HG02571 (cell line): ENCODE measurements at regions not wholly inside any gene's neighbourhood (a gene's known extent, or its start where the extent isn't known, plus 50 kb on each side); places are given as distances from the start of the nearest gene placed in this dataset.

Experiments
- ATAC-seq: cut with Tn5 transposase; IDR thresholded peaks from one replicate; pipeline ENCODE4 v1.9.1; 2021; ENCODE audit warnings: mild to moderate bottlenecking, moderate library complexity; ENCODE audit not compliant: unreplicated experiment

DNA sequence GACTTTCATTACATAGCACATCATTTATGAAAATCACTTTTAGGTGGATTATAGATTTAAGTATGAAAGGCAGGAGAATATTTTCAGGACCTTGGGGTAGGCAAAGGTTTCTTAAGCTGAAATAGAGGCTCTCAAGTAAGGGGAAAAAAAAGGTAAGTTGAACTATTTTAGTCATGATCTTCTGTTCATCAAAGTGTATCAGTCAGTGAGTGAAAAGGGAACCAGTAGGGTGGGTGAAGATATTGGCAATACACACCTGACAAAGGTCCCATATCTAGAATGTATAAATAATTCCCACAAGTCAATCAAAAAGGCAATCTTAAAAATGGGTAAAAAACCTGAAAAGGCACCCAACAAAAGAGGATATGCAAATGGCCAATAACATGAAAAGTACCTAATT is 218.6 kb downstream of the KLF13 start:
- ATAC-seq: no peak

DNA sequence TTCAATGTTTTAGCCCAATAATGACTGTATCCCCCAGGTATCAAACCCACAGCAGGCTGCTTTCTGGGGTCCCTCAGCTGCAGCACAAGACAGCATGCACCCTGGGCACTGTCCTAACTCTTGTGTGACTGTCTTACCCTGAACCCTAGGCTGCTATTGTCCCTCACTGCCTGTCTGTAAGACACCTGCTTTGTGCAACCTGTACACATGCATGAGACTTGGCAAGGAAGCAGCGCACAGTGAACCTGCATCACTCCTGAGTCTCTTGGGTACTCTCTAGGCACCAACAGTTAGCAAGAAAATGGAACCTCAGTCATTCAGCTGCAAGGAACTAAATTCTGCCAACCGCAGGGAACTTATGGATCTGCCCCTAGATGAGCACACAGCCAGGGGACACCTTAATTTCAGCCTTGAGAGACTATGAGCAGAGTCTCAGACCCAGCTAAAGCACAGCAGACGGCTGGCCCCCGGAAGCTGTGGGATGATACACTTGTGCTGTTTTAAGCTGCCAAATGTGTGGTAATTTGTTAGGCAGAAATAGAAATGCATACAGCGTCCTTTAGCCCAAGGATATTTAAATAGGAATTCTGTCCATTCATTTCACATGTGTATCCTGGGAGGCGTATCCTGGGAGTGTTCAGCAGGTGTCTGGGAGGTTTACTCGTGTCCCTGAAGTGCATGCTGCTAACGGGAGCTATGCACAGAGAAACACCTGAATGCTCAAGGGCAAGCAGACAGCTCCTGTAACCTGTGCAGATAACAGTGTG is 223.8 kb downstream of the KLF13 start:
- no peak for ATAC-seq

DNA sequence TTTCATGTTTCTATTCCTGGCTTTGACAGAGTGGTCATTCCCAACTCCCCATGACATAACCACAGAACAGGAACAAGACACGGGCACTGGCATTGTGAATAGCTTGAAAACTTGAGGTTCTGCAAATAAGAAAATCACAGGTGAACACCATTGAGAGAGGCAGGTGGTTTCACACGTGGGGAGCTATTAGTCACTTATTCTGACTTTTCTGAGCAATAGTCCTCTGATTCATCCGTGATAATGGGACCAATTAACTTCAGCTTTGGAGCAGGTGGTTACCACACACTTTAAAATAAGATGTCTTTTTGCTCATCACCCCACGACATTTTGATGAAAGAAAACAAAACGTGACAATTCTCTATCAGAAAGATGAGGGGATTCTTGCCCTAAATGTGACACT is 224.7 kb downstream of the KLF13 start:
- ATAC-seq: no peak

DNA sequence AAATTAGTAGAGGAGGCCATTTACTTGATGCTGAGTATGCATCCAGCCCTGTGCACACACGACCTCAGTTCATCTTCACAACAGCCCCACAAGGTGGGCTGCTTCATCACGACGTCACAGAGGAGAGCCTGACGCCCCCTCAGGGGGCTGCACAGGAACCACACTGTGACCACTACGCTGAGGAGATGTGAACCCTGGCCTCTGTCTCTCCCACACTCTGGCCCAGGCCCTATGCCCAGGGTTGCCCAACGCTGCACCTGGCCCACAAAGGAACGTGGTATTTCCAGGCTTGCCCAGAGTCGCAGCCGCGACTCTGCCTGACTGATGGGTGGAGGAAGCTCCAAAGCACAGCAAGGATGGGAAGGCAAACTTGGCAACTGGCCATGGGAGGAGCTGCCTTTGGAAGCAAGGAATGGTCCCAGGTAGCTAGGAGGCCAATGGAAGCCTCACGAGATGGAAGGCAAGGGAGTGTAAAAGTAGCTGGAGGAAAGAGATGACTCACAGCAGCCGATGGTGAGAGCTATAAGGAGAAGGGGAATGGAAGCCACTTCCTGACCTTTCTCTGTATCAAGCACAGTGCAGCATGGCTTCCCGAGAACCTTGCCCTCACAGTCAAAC is 226.0 kb downstream of the KLF13 start:
- no peak for ATAC-seq

DNA sequence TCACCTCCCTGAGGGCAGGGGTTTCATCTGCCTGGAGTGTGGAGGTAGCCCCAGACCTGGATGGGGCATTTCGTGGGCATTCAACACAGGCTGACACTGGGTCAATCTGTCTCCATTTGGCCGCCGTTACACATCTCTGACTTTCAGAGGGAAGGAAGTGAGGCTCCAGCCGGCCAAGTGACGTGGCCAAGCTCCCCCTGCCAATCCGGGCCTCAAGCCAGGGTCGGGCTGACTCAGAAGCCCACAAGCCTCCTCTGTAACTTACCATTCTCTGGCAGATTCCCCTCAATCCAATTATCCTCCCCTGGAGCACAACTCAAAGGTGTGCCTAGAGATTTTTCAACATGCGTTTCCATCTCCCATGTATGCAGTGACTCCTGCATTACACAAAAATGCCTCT is 227.6 kb downstream of the KLF13 start:
- no peak for ATAC-seq

DNA sequence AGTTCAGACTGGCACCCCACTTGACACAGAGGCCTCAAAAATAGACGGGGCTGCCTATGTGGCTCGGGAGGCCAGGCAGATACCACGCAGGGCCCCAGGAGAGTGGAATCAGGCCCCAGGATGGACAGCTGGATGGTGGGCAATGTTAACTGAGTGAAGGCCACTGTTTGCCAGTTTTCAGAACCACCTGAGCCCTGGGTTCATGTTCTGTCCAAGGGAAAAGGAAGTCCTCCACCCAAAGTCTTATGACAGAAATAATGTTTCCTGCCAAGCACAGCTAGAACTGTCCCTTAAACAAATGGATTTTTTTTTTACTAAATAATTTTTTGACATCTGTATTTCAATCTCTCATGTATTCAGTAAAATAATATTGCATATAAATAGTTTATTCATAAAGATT is 228.4 kb downstream of the KLF13 start:
- no peak for ATAC-seq

DNA sequence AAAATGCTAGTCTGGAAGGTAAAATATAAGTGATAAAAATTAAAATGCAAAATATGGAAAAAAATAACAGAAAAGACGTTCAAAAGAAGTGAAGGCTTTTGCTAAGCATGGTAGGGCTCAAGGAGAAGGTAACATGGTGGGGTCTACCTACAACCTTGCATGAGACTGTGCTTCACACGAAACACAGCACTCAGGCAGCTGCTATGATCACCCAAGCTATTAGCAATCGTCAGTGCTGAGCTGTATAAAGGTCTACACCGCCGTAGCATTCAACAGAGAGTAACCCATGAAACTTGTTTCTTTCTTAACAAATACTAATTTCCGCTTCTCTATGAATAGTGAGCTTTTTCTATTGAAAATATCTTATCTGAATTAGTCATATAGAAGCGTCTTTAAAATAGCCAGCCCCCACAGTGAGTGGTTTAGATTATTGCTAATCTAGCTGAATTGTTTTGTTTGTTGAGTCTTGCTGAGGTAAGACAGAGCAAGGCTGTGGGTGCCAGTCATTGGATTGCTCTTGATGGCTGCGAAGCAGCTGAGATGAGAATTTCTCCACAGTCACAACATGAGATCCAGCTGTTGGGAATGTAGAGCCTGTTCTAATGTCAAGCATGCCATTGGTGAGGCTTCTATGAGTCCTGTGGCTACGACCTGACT is 230.0 kb downstream of the KLF13 start:
- ATAC-seq: no peak

DNA sequence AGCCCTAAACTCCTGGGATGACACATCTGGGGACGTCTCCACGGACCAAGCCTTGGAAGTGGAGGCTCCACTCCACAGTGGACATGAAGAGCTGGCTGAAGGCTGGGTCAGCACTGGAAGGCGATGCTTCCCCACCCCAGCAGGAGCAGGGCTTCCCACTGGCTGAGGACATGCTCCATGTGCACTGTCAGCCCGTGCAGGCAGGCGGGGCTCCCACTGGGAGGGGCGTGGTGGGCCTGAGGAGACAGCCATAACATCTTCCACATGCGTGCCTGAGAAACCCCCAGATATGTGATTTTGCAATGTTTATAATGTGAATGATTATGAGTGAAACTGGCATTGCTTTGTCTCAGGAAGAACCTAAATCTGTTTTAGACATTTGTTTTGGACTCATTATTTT is 231.3 kb downstream of the KLF13 start:
- ATAC-seq: no peak

DNA sequence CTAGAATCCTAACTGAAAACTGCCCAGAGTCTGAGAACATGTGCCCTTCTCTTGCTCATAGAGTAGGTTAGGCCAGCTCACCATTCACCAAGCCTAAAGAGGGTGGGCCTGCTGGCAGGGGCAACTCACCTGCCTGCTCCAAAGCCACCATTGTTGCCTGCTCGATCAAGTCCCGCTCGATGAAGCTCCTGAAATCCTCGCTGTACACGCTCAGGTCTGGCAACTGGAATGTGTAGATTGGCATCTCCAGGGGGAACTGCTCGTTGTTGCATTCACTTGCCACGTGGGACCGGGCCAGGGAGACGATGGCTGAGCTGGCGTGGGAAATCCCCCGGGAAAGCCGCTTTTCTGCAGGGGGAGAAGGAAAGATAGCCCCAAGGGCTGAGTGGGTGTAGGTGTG is 232.2 kb downstream of the KLF13 start:
- no peak for ATAC-seq

DNA sequence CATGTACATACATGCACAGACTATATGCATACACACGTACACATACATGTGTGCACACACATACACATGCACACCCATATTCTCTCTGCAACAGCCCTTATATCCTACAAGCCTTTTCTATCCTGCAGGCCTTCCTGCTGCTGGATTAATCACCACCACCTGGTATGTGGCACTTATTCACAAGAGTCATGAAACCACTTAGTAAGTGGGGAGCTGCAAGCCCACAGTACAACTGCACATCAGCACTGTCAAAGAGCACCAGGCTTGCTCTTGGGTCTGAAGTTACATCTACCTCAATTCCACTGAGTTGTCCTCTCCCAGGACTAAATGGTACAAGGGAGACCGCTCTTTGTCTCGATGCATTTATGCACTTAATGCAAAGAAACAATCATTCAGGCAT is 233.2 kb downstream of the KLF13 start:
- no peak for ATAC-seq

DNA sequence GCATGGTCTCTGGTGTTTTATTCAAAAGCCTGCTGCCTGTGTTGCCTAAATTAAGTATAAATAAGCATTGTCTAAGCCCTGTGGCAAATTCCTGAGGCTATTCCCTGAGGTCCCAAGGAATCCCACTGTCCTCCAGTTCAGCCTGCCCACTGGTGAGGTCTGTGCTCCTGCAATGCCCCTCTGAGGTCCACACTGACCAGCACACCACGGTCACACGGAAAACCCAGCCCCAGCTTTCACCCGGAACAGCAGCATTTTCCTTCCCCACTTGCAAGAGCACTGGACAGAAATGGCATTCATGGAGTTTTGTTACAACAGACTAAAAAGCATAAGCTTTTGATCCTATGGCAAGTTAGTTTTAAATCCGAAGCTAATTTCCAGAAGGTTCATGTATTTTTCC is 234.0 kb downstream of the KLF13 start:
- ATAC-seq: no peak

DNA sequence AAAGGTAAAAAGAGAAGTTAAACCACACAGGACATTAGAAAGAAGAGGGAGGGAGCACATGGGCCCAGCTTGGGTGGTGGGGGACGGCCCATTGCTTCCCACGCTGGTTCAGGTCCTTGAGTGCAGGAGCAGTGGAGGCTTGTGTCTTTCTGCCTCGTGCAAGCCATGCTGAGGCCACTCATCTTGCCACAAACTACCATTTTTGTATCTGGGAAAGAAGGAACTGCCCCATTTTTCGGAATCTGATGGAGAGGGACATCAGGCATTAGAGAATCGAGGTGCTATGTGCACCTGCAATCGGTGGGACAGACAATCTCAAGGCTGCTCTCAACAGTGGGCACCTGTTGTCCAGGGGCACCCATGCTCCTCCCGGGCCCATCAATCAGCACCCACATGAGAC is 234.5 kb downstream of the KLF13 start:
- no peak for ATAC-seq

DNA sequence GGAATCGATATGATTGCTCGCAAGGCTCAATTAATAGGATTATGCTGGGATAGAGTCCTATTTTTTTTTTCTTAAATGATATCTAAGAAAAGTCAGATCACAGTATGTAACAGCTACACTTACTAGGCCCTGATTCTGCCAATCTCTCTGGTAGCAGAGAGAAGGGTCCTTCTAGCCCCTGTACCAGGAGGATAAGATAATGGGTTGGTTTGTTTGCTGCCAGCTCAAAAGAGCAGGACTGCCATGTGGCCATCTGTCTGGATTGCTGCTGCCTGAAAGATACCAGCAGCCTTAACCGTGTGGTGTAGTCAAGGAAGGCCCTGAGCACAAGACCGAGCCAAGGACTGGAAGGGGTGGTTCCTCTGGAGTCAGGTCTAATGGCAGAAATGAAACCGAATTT is 236.4 kb downstream of the KLF13 start:
- ATAC-seq: no peak

DNA sequence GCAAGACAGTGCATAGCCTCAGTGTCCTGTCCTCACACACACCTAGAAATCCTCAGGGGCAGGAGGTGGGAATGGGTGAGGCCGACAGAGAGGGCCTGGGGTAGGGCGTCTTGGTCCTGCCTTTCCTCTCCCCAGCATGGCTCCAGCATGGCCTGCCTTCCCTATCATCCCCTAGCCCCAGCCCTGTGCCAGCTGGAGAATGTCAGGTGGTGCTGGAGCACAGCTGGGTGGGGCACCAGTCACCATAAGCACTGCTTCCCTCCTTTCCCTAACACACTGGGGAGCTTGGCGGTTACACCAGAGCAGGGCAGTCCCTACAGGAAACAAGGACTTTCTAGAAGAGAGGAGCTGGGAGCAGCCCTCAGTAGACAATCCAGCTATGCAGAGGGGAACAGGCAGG is 236.8 kb downstream of the KLF13 start:
- ATAC-seq: no peak

DNA sequence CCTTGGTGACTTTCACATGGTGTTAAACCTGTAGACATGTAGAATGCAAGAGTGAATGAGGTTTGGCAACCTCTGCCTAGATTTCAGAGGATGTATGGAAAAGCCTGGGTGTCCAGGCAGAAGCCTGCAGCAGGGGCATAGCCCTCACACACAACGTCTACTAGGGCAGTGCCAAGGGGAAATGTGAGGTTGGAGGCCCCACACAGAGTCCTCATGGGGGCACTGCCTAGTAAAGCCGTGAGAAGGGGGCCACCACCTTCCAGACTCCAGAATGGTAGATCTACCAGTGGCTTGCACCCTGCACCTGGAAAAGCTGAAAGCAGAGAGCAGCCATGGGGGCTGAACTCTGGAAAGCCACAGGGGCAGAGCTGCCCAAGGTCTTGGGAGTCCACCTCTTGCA is 241.2 kb downstream of the KLF13 start:
- ATAC-seq: no peak

DNA sequence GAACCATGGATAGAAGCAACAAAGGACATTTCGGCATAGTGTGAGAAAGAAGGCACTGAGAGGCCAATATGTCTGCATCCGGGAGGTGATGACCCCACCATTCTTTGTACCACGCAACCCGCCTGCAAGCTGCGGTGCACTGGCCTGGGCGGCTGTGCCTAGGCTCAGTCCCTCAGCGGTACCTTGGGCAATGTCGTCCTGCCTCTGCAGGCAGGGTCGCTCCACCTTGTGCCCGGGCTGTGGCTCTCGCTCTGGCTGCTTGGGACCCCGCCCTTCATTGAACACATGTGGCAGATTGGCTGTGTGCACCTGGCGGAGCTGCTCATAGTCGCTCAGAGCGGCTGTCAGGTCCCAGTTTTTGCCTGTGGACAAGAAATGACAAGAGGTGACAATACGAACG is 243.2 kb downstream of the KLF13 start:
- ATAC-seq: no peak

DNA sequence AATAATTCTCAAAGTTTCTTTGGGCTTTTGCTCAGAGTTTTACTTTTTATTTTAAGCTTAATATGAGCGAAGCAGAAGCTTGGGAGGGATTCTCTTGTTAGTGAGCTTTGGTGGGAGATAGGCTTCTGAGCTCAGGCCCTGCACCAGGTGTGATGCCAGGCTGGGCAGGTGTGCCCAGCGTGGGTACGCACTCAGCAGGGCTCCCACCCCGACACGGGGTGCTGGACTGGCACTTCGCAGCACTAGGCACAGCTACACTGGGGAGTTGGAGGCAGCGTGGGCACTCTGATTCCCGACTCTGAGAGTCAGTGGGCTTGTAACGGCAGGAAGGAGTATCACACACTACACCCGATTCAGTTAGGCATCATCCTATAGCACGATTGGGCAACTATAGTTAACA is 244.0 kb downstream of the KLF13 start:
- ATAC-seq: no peak

DNA sequence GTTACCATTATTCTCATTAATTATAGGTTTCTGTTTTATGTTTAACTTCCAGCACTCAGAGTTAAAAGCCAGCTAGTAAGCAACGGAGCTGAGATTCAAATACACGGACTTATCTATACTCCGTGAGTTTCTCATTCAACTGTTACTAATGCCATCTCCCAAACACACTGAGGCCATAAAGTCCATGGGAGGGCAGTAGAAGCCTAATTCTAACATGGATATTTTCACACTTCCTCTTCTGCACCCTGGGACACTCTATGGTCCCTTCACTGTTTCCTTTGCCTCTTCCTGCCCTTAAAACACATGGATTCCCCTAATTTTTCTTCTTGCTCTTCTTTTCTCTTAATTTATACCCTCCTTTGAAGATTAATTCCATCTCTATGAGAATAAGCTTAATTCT is 245.0 kb downstream of the KLF13 start:
- no peak for ATAC-seq

DNA sequence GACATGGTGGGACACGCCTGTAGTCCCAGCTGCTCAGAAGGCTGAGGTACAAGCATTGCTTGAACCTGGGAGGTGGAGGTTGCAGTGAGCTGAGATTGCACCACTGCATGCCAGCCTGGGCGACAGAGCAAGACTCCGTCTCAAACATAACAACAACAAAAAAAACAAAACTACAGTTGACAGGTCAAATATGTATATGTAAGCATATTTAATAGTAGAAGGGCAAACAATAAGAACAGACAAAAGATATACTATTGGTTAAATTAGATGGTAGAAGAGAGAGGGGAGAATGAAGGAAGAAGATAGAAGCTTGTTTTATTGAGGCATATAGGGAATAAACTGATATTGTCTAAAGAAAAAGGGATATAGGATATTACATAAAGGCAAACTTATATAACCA is 247.1 kb downstream of the KLF13 start:
- no peak for ATAC-seq

DNA sequence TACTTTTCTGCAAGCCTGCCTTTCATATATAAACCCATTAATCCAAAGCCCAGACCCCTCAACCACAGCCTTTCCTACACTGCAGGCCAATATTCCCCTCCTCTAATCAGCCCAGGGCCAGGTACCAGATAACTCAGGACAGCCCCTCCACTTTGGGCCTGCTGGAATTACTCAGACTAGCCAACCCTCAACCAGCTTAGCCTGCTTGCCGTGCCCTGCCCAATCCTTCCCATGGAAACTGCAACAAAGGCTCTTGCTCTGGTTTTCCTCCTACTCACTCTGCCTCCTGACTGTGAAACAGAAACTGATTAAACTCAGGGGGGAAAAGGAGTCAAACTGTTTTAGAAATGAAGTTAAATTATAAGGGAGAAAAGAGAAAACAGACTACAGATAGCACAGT is 248.1 kb downstream of the KLF13 start:
- no peak for ATAC-seq

DNA sequence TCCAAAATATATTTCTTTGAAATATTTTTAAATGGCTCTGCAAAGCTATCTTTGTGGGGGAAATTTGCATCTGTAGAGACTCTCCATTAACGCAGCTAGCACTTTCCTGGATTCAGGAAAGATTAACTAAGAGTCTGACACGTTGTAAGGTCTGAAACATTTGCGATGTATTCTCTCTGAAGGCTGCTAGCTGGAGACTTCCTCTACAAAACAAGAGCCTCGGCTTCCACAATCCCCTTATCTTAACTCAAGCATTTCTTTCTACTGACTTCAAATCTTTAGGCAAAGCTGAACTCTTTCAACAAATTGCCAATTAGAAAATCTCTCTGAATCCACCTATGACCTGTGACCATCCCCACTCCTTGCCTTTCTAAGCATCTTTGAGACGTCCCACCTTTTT is 250.5 kb downstream of the KLF13 start:
- ATAC-seq: no peak

DNA sequence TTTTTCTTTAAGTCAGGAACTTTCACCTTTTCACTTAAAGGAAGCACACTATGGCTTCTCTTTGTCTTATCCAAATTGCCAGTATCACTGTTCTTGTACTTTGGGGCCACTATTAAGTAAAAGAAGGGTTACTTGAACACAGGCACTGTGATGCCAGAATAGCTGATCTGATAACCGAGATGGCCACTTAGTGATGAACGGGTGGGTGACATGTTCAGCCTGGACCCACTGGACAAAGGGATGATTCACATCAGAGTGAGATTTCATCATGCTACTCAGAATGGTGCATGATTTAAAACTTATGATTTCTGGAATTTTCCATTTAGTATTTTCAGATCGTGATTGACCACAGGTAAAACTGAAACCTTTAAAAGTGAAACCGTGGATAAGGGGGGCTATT is 252.6 kb downstream of the KLF13 start:
- no peak for ATAC-seq
